H1 (cell line): ENCODE measurements at regions not wholly inside any gene's neighbourhood (a gene's known extent, or its start where the extent isn't known, plus 50 kb on each side); places are given as distances from the start of the nearest gene placed in this dataset.
A peak's percentile ranks its signal among the peaks of the same experiment; 100 is the strongest.

Source experiments
- CTCF ChIA-PET: fragments of 300-600 bp; sonication (Branson Sonifier 250); formaldehyde crosslinking; loops from one replicate; lab custom pipeline; 2021; ENCODE audit not compliant: partially characterized antibody; lab: Charles Lee
- POLR2A ChIA-PET: fragments of 300-600 bp; sonication (Branson Sonifier 250); formaldehyde crosslinking; loops from one replicate; lab custom pipeline; 2021; ENCODE audit warnings: inconsistent platforms; ENCODE audit not compliant: partially characterized antibody; lab: Charles Lee
- DNase-seq, 2 experiments: peaks; one replicate each; pipeline versions ENCODE4 v3.0.0 to v3.0.0-alpha.2; 2010 to 2022; ENCODE audit warnings: low spot score in 2 of 2, low read depth in 1 of 2, mixed read lengths in 1 of 2
- FAIRE-seq: peaks from 2 replicates; lab custom pipeline; 2011; peaks lifted over from hg19 to GRCh38; lab: Jason Lieb, UNC
- H2AFZ ChIP-seq: 2 replicates; pipeline ENCODE4 v1.8.1; 2012; ENCODE audit warnings: low read length, inconsistent platforms
- H2AK5ac ChIP-seq: 2 replicates; pipeline ENCODE4 v1.6.1; 2013; ENCODE audit warnings: low read depth, low read length
- H2BK120ac ChIP-seq: replicated peaks from 2 replicates; pipeline ENCODE3; 2013; ENCODE audit warnings: low read depth, low read length, inconsistent platforms
- H2BK12ac ChIP-seq: 2 replicates; pipeline ENCODE4 v1.6.1; 2013; ENCODE audit warnings: low read depth, low read length
- H2BK15ac ChIP-seq: 2 replicates; pipeline ENCODE4 v1.6.1; 2013; ENCODE audit warnings: low read length
- H2BK20ac ChIP-seq: 2 replicates; pipeline ENCODE4 v1.6.1; 2013; ENCODE audit warnings: low read length
- H2BK5ac ChIP-seq: 2 replicates; pipeline ENCODE4 v1.6.1; 2013; ENCODE audit warnings: low read depth, low read length
- H3K14ac ChIP-seq: 2 replicates; pipeline ENCODE4 v1.6.1; 2013; ENCODE audit warnings: inconsistent platforms; ENCODE audit not compliant: insufficient read length
- H3K18ac ChIP-seq: 2 replicates; pipeline ENCODE4 v1.6.1; 2013; ENCODE audit warnings: low read length; ENCODE audit errors: extremely low read depth
- H3K23ac ChIP-seq: 2 replicates; pipeline ENCODE4 v1.6.1; 2013; ENCODE audit warnings: inconsistent platforms; ENCODE audit not compliant: insufficient read length
- H3K23me2 ChIP-seq: 2 replicates; pipeline ENCODE4 v1.6.1; 2013; ENCODE audit warnings: low read depth, low read length
- H3K27ac ChIP-seq: 2 replicates; pipeline ENCODE4 v1.6.1; 2011; ENCODE audit warnings: low read depth, low read length, inconsistent platforms
- H3K27me3 ChIP-seq, 4 experiments: replicated peaks in 1 of 4; 1 replicate in 1 of 4; 2 replicates in 3 of 4; pipeline versions ENCODE4 v1.6.1 to v1.8.1; 2011 to 2013; ENCODE audit warnings: low read length in 3 of 4, mild to moderate bottlenecking in 3 of 4, inconsistent platforms in 2 of 4, mixed read lengths in 2 of 4, moderate library complexity in 1 of 4; ENCODE audit not compliant: control insufficient read depth in 3 of 4, insufficient read depth in 3 of 4; ENCODE audit errors: extremely low read depth in 1 of 4
- H3K36me3 ChIP-seq, 4 experiments: 2 replicates each; pipeline versions ENCODE4 v1.6.1 to v1.8.1; 2011 to 2013; ENCODE audit warnings: mild to moderate bottlenecking in 4 of 4, low read length in 3 of 4, moderate library complexity in 2 of 4, control low read depth in 1 of 4, inconsistent platforms in 1 of 4; ENCODE audit not compliant: insufficient read depth in 4 of 4, control insufficient read depth in 2 of 4
- H3K4ac ChIP-seq: replicated peaks from 2 replicates; pipeline ENCODE3; 2013; ENCODE audit warnings: low read length, low read depth, mixed read lengths, inconsistent platforms; ENCODE audit not compliant: insufficient read length
- H3K4me1 ChIP-seq, 4 experiments: replicated peaks in 1 of 4; 1 replicate in 1 of 4; 2 replicates in 3 of 4; pipeline versions ENCODE4 v1.6.1 to v1.8.1; 2011 to 2013; ENCODE audit warnings: low read length in 3 of 4, inconsistent platforms in 2 of 4, mixed read lengths in 1 of 4; ENCODE audit not compliant: insufficient read depth in 4 of 4, control insufficient read depth in 3 of 4
- H3K4me2 ChIP-seq, 2 experiments: 2 replicates each; pipeline versions ENCODE4 v1.6.1 to v1.8.1; 2011 to 2013; ENCODE audit warnings: low read depth in 2 of 2, low read length in 2 of 2, control low read depth in 1 of 2, inconsistent platforms in 1 of 2, mild to moderate bottlenecking in 1 of 2; ENCODE audit not compliant: insufficient read depth in 1 of 2
- H3K4me3 ChIP-seq, 4 experiments: fragments of 200-600, 300-600 bp in 1 of 4; sonication (generic), shearing (Covaris generic), sonication (Bioruptor Twin) in 1 of 4; 2 replicates each; pipeline versions ENCODE4 v1.5.1 to v1.8.1; 2011 to 2016; ENCODE audit warnings: low read length in 4 of 4, low read depth in 3 of 4, control low read depth in 2 of 4, inconsistent platforms in 2 of 4, mild to moderate bottlenecking in 2 of 4, mixed read lengths in 1 of 4, moderate library complexity in 1 of 4; ENCODE audit not compliant: insufficient read depth in 2 of 4; ENCODE audit errors: extremely low read depth in 1 of 4
- H3K56ac ChIP-seq: replicated peaks from 2 replicates; pipeline ENCODE3; 2013; ENCODE audit warnings: low read depth, mild to moderate bottlenecking, mixed read lengths, low read length, inconsistent platforms; ENCODE audit not compliant: insufficient read length
- H3K79me1 ChIP-seq: 2 replicates; pipeline ENCODE4 v1.6.1; 2013; ENCODE audit warnings: low read depth, low read length, control low read depth
- H3K79me2 ChIP-seq, 2 experiments: 2 replicates each; pipeline versions ENCODE4 v1.6.1 to v1.8.1; 2012 to 2013; ENCODE audit warnings: low read length in 2 of 2, mild to moderate bottlenecking in 2 of 2, inconsistent platforms in 1 of 2; ENCODE audit not compliant: insufficient read depth in 2 of 2, control insufficient read depth in 1 of 2
- H3K9ac ChIP-seq, 4 experiments: replicated peaks in 1 of 4; 1 replicate in 1 of 4; 2 replicates in 3 of 4; pipeline versions ENCODE4 v1.6.1 to v1.8.1; 2011 to 2013; ENCODE audit warnings: low read depth in 3 of 4, low read length in 3 of 4, control low read depth in 2 of 4, mild to moderate bottlenecking in 2 of 4, moderate library complexity in 2 of 4, inconsistent platforms in 1 of 4; ENCODE audit errors: extremely low read depth in 1 of 4
- H3K9me3 ChIP-seq, 2 experiments: 2 replicates each; pipeline versions ENCODE4 v1.6.1 to v1.8.1; 2012 to 2013; ENCODE audit warnings: mild to moderate bottlenecking in 2 of 2, moderate library complexity in 2 of 2, control low read depth in 1 of 2, inconsistent platforms in 1 of 2, low read depth in 1 of 2, low read length in 1 of 2, mixed read lengths in 1 of 2; ENCODE audit not compliant: insufficient read depth in 2 of 2
- H4K20me1 ChIP-seq, 2 experiments: replicated peaks in 1 of 2; 2 replicates each; pipeline versions ENCODE3 to v1.8.1; 2011 to 2013; ENCODE audit warnings: inconsistent platforms in 2 of 2, low read length in 2 of 2, mild to moderate bottlenecking in 1 of 2; ENCODE audit not compliant: insufficient read depth in 2 of 2, control insufficient read depth in 1 of 2
- H4K5ac ChIP-seq: 2 replicates; pipeline ENCODE4 v1.6.1; 2013; ENCODE audit warnings: low read length, low read depth, mixed read lengths, inconsistent platforms; ENCODE audit not compliant: insufficient read length
- H4K8ac ChIP-seq: 2 replicates; pipeline ENCODE4 v1.8.0; 2013; ENCODE audit warnings: mild to moderate bottlenecking, moderate library complexity, low read length, inconsistent platforms; ENCODE audit not compliant: insufficient read depth; ENCODE audit errors: extremely low read depth
- H4K91ac ChIP-seq: replicated peaks from 2 replicates; pipeline ENCODE3; 2013; ENCODE audit warnings: low read length, mixed read lengths, inconsistent platforms; ENCODE audit not compliant: insufficient read length
- CBX8 ChIP-seq: fragments of 300-800, 300-1000 bp; sonication (generic); IDR thresholded peaks from 2 replicates; pipeline ENCODE4 v1.7.1; 2016; ENCODE audit warnings: low read depth, low read length, borderline replicate concordance
- HDAC6 ChIP-seq: IDR thresholded peaks from one replicate; pipeline ENCODE4 v1.7.1; 2012; ENCODE audit warnings: low read depth, mild to moderate bottlenecking, inconsistent platforms, low read length, moderate library complexity
- JUND ChIP-seq: IDR thresholded peaks from 2 replicates; pipeline ENCODE4 v1.6.1; 2011; ENCODE audit warnings: mild to moderate bottlenecking, improper control_type of control experiment, low read length
- NRF1 ChIP-seq: IDR thresholded peaks from 2 replicates; pipeline ENCODE4 v1.6.1; 2011; ENCODE audit warnings: mild to moderate bottlenecking, low read depth, low read length, improper control_type of control experiment
- POLR2A ChIP-seq, 2 experiments: IDR thresholded peaks; 1 replicate in 1 of 2; 2 replicates in 1 of 2; pipeline ENCODE4 v1.6.1; 2011; ENCODE audit warnings: low read depth in 2 of 2, low read length in 2 of 2, mild to moderate bottlenecking in 2 of 2; ENCODE audit errors: control extremely low read depth in 1 of 2
- POLR2AphosphoS5 ChIP-seq: IDR thresholded peaks from 2 replicates; pipeline ENCODE4 v1.6.1; 2011; ENCODE audit warnings: low read depth, low read length
- SIN3A ChIP-seq, 2 experiments: IDR thresholded peaks in 1 of 2; conservative IDR thresholded peaks in 1 of 2; 2 replicates each; pipeline ENCODE4 v1.6.1; 2011 to 2012; ENCODE audit warnings: low read length in 2 of 2, improper control_type of control experiment in 1 of 2, low read depth in 1 of 2, mild to moderate bottlenecking in 1 of 2
- SUZ12 ChIP-seq: fragments of 200-600 bp; sonication (generic); IDR thresholded peaks from 2 replicates; pipeline ENCODE4 v1.6.1; 2012; ENCODE audit warnings: mild to moderate bottlenecking, inconsistent platforms, low read length, moderate library complexity, mixed read lengths
- TEAD4 ChIP-seq: IDR thresholded peaks from 2 replicates; pipeline ENCODE4 v1.6.1; 2012; ENCODE audit warnings: low read depth, low read length, inconsistent platforms, mixed read lengths
- WGBS, 2 experiments: shearing (Covaris generic) in 1 of 2; methylation state at CpG; one replicate each; pipeline versions ENCODE4 v1.1.6 to v1.1.7; 2013 to 2015; ENCODE audit warnings: low lambda C conversion rate in 2 of 2, mixed read lengths in 2 of 2, inconsistent platforms in 1 of 2, low coverage in 1 of 2, missing lambda C conversion rate in 1 of 2; ENCODE audit not compliant: insufficient replicate concordance in 2 of 2, insufficient coverage in 1 of 2, insufficient read length in 1 of 2; ENCODE audit errors: extremely low coverage in 1 of 2, missing lambda C conversion rate in 1 of 2; 5-methylcytosine and 5-hydroxymethylcytosine counted together

- no peak overlapping the region for H2BK15ac ChIP-seq
- no peak overlapping the region for H3K27ac ChIP-seq
- FAIRE-seq (no peak), DNase-seq (no peak)
- WGBS, 2 experiments, result 18% methylated on average over 1 of the region's 1 CpG; no CpG with 5 or more reads in 1 of the 2 experiments
- no peaks in the 10 kb centered on the region for H4K20me1 ChIP-seq
- H2BK5ac ChIP-seq, result no peak overlapping the region
- no peak overlapping the region for H2BK120ac ChIP-seq
- H2AK5ac ChIP-seq, result no peak overlapping the region
- no peaks in the 10 kb centered on the region for H3K23me2 ChIP-seq
- no peak overlapping the region for H3K23ac ChIP-seq
- H3K36me3 ChIP-seq, result no peaks in the 10 kb centered on the region
- POLR2A ChIA-PET, result no interaction called here
- no peak for TF ChIP-seq CBX8
- no peak for TF ChIP-seq TEAD4
- TF ChIP-seq POLR2AphosphoS5, result no peak
- no peak for TF ChIP-seq JUND
- no peak for TF ChIP-seq POLR2A (IDR thresholded peaks at IDR 0.05; ENCODE audit: control extremely low read depth in 1 of 2, low read depth in 2 of 2, low read length in 2 of 2)
- no peak for TF ChIP-seq SUZ12
- no peak for TF ChIP-seq SIN3A (conservative IDR thresholded peaks at IDR 0.05 in 1 of 2, IDR thresholded peaks at IDR 0.05 in 1 of 2; ENCODE audit: low read depth in 1 of 2, low read length in 2 of 2)
- TF ChIP-seq HDAC6, result no peak
- no peak for TF ChIP-seq NRF1
- H3K9ac ChIP-seq, result no peak overlapping the region
- no peaks in the 10 kb centered on the region for H3K79me1 ChIP-seq
- no peaks in the 10 kb centered on the region for H3K27me3 ChIP-seq
- H3K18ac ChIP-seq, result no peak overlapping the region
- no peaks in the 10 kb centered on the region for H3K79me2 ChIP-seq
- H2AFZ ChIP-seq, result no peak overlapping the region
- no peak overlapping the region for H3K4me3 ChIP-seq
- H2BK12ac ChIP-seq, result 0 out of 2 replicates have a peak overlapping the region, but pooled peaks have one; percentile 23
- no peak overlapping the region for H3K56ac ChIP-seq
- no peak overlapping the region; the same call in 1 of the 2 replicates for H2BK20ac ChIP-seq
- no peak overlapping the region for H4K5ac ChIP-seq
- no peaks in the 10 kb centered on the region for H3K9me3 ChIP-seq
- no peak overlapping the region for H3K4me2 ChIP-seq
- H3K14ac ChIP-seq, result no peak overlapping the region
- CTCF ChIA-PET, result interaction anchor here (0.6 kb wide), 1 partner anchor 203 kb away, joined by 3 read pairs; no protein-coding TSS in a partner anchor
- peaks cover 0 to 3% (median 0%) of the 10 kb centered on the region in 4 experiments; a peak in 1 of 7 replicates for H3K4me1 ChIP-seq
- no peak overlapping the region for H4K8ac ChIP-seq
- no peak overlapping the region for H4K91ac ChIP-seq
- no peak overlapping the region for H3K4ac ChIP-seq
Measured at GRCh38 chr11:103625624-103625965, 410.8 kb upstream of the DDI1 start.
